ENCODE measurements at regions not wholly inside any gene's neighbourhood (a gene's known extent, or its start where the extent isn't known, plus 50 kb on each side); places are given as distances from the start of the nearest gene placed in this dataset.

DNA sequence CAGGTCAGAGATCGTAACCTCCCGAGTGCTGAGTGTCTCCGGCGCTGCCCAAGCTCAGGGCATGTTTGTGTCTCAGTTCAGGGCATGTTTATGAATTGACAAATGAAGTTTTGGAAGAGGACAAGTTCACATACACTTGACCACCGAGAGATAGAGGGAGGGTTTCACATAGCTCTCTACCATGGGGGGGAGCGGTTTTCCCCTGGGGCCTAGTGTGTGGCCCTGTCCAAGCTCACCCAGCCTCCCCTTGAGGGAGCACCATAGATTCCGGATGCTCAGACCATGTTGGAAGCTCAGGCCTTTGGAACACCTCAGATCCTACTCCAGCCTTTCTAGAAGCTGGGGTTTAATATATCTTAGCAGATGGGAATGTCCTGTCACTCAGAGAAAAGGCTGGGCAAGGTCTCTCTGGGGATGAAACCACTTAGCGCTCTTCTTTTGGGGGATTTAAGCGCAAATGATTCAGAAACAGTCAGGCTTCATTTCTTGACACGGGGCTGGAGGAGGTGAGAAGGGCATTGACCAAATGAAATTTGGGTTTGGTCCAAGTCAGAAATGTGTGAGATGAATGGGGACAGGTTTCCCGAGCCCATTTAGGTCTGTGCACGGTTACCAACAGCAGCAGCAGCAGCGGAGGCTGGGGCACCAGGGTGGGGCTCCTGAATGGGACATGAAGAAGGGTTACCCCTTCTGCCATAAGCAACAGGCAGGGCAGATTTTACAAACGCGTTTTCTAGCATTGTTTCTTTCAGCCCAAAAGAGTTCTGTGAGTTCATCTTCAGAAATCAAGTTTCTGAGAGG is 96.6 kb downstream of the METRNL start:
- intact Hi-C loops (cut with DNase I), result no loop called here
- DNase-seq, result peak in 10 of 42 donors; percentile 2 to 30 (median 7)

DNA sequence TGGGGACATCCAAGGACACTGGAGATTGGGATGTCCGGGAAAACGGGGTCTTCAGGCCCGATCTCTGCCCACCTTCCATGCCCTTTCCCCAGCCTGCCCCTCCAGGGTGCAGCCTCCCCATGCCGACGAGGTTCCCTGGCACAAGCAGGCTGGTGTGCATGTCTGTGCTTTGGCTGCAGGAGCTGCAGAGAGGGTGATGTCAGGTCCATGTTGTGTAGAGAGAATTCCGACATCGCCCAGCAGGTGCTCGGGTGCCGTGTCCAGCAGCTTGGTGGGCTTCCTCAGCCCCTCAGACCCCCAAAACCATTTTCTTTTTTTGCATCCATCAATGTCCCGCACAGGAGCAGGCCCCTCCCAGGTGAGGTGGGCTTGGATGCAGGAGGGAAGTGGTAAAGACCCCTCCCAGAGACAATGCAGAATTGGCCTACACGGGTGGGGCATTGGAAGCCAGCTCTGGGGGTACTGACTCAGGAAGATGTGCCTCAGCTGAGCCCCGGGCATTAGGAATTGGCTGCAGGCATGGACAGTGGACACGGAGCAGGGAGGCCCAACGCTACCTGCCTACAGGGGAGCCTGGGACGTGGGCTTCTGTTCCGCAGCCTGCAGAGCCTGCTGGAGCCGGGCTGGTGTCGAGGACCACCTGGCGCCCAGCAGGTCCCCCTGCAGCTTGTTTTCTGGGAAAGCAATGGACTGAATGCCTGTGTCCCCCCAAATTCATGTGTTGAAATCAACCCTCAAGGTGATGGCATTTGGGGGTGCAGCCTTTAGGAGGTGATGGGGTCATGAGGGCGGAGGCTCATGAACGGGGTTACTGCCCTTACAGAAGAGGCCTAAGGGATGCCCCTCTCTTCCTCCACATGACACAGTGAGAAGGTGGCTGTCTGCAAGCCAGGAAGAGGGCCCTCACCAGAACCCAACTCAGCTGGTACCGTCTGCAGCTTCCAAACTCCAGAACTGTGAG is 97.5 kb downstream of the METRNL start:
- intact Hi-C loops (cut with DNase I), result no loop called here
- peak in 15 of 42 donors; percentile 0 to 41 (median 11) for DNase-seq

DNA sequence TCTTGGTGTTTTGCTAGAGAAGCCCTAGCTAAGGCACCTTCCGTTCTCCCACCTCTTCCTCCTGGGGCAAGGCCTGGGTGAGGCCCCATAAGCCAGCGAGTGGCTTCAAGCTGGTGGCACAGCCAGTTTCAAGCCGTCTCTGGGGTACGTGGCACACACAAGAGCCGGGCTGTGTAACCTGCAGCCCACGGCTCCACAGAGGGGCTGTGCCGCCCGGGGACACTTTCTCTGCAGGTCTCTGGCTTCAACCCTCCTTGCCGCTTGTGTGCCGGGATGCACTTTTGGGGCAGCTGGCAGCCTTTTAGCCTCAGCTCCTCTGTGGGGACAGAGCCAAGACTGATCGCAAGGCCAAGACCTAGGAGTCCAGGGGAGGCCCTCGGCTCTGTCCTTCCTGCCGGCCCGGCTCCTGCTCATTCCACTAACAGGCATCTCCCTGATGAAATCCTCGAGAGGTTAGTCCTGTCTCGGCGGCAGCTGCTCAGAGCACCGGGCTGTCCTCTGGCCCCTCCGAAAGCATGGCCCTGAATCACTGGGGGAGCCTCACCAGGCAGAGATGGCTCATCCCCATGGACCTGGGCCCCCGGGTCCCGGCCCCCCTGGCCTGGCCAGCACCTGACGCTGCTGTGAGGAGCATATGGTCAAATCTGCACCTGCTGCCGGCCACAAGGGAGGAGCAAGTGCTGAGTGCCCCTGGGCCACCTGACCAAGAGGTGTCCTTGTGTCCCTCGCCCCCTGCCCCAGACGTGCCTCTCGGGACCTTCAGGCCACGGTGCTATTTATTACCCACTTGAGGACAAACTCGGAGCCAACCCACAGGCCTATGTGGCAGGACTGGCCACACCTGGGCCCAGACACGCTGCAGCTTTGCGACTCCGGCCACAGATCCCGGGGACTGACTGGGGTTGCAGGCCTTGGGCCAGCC is 98.5 kb downstream of the METRNL start:
- DNase-seq, result peak in 17 of 42 donors; percentile 5 to 42 (median 12)
- intact Hi-C loops (cut with DNase I), result no loop called here

DNA sequence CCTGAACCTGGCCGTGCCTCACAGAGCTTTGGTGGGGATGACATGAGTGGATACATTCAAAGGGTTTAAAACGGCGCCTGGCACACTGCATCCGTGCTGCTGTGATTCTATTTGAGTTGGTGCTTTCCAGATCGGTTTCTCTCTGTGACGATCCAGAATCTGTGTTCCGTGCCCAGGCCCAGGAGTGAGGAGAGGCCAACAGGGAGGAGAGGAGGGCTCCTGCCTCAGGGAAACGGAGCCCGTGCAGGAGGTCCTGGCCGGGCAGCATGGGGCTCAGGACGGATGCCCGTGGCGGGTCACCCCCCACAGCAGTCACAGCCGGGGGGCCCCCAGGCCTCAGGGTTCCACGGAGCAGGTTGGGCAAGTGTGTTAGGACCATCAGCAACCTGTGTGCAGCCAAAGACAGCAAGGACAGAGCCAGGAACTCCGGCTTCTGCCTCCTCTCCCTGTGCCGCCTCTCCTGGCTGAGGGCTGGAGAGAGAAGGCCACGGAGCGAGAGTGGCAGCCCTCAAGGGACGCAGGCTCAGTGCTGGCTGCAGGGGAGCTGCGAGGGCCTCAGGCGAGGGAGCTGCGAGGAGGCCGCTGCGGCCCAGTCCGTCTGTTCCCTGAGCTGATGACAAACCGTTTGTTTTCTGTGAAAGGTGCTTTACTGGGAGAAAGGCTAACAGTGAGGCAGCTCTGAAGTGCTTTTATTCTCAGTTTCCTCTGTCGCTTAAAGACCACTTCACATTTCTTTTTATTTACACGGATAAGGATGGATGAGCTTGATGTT is 99.3 kb downstream of the METRNL start:
- intact Hi-C loops (cut with DNase I), result no loop called here
- DNase-seq, result peak in 16 of 42 donors; percentile 1 to 40 (median 12)

DNA sequence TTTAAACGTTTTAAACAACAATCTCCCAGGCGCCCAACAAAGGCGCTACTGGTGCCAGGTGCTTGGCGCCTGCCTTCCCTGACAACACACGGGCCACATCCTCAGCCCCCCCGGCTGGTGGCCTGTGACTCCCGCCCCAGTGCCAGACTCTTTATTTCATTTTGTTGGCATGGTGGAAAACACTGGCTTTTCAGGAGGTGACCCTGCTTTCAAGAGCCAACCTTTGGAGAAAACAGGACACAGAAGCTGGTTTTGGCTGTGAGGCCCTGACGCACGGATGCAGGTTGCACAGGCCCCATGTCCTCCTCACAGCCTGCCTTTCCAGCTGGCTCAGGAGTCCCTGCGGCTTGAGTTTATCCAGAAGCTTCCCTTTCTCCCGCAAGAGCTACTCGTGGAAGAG is 100.0 kb downstream of the METRNL start:
- intact Hi-C loops (cut with DNase I), result no loop called here
- peak in 16 of 42 donors; percentile 4 to 32 (median 12) for DNase-seq

DNA sequence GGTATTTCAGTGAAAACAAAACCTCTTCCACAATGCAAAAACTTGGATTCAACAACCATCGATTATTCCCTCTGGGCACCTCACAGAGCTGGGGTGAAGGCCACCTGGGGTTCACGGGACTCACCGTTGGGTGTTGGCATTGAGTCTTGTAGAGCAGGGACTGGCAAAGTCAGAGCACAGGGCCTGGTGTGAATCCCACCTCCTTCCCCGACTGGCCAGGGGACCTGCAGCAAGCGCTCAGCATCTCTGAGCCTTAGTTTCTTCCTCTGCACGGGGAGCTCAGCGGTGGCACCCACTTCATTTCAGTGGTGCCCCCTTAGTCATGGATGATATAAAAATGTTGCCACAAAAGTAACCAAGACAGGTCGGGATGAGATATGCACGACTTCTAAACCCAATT is 100.4 kb downstream of the METRNL start:
- intact Hi-C loops (cut with DNase I), result no loop called here
- peak in 13 of 42 donors; percentile 0 to 42 (median 8) for DNase-seq

- intact Hi-C loops (cut with DNase I), result no loop called here
- DNase-seq, result peak in 13 of 42 donors; percentile 3 to 32 (median 7)
These were observed 101.0 kb downstream of the METRNL start for GRCh38 chr17:83180264-83180995.

DNA sequence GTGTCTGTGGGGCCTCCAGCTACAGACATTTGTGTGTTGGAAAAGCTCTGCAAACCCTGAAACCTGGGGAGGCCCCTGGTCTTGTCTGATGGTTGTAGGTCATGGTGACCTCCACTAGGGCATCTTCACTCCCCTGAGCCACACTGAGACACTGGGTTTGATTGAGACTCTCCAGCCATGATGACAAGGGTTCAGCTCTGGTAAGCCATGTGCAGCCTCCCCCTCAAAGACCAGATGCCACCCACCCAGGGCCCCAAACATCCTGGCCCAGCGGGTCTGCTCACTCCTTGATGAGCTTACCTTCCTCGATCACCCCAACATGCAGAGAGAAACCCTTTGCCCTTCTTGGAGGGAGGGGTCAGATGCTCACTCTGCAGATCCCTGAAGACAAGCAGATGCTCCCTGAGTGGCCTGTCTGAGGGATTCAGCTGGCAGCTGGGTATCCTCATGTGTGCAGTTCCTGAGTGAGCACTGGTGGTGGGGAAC is 101.6 kb downstream of the METRNL start:
- DNase-seq, result peak in 10 of 42 donors; percentile 2 to 31 (median 10)
- intact Hi-C loops (cut with DNase I), result no loop called here

DNA sequence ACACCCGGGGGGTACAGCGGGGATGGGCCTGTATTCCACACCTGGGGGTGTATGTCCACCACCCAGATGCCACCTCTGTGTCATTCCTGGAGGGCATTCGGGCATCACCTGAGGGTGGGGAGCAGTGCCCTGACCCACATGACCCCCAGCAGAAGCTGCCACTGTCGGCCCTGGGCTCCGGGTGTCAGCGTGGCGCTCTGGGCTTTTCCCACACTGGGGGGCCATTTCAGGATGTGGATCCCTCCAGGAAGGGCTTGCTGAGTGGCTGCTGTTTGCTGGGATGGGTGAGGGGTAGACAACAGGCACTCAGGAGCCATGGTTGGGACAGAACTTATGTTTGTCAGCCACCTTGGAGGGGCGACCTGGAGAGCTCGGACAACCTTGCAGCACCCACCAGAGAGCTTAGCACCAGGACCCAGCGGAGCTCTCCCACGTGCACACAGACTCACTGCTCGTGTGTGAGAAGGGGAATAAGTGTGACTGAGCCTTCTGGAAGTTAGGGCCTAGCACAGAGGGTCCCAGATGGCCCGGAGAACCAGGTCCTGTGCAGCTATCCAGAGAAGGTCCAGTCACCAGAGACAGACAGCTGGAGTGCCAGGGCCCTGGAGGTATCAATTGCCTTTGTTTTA is 102.7 kb downstream of the METRNL start:
- intact Hi-C loops (cut with DNase I), result no loop called here
- peak in 9 of 42 donors; percentile 2 to 27 (median 12) for DNase-seq

DNA sequence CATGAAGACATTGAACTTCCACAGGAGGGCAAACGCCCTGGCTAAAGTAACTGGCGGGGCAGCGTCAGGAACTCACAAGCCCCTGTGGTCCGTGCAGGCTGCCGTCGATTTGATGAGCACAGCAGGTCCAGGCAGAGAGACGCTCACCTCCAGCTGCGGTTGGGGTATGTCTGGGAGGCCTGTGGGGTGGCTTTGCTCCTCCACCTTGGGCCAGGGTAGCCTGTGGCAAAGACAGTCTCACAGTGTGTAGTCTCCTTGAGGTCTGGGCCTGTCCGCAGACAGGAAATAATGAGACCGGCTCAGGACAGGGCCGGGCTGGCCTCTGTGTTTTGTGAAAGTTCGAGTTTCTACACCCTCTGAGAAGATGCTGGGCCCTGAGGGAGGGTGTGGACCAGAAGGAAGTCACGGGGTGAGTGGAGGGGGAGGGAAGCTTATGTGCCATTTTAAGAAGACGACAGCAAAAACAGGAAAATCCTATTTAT is 103.3 kb downstream of the METRNL start:
- intact Hi-C loops (cut with DNase I), result no loop called here
- DNase-seq, result peak in 13 of 42 donors; percentile 6 to 42 (median 23)

DNA sequence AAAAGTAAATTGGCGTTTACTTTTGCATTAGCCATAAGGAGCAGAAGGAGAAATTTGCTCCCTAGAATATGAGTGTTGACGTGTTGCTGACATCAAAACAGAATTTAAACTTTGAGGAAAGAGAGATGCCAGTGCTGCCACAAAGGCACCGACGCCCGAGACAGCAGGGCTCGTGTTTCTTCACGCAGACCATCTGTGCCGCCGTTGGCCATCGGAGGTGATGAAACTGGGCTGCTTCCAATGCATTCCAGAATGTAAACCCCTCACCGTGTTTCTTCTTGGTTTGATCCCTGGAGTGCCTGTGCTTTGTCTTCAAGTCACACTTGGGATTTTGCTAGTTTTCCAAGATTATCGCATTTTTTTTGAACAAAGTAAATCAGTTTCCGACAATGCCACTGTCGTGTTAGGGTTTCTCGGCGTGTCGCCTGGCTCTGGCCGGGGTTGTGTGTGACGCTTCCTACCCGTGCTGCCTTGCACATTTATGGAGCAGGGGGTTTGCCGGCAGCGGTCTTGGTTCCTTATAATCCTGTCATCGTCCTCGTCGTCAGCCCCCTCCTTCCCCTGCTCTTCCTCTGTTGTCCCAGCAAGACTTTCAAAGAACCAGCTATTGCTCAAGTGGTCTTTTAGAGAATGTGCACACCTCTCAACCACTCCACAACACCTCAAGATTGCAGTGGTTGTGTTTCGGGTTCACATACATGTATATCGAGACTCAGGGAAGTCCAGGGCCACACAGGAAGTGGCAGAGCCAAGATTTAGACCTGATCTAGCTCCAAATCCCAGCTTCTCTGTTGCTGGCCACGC is 103.9 kb downstream of the METRNL start:
- peak in 15 of 42 donors; percentile 3 to 34 (median 14) for DNase-seq
- intact Hi-C loops (cut with DNase I), result no loop called here

- DNase-seq, result peak in 14 of 42 donors; percentile 7 to 40 (median 12)
- intact Hi-C loops (cut with DNase I), result no loop called here
These were observed 104.6 kb downstream of the METRNL start for GRCh38 chr17:83183951-83184506.

GRCh38 chr17:83185023-83186002 is 105.9 kb downstream of the METRNL start:
- peak in 13 of 42 donors; percentile 2 to 30 (median 8) for DNase-seq
- intact Hi-C loops (cut with DNase I), result no loop called here

- intact Hi-C loops (cut with DNase I), result no loop called here
- DNase-seq, result peak in 8 of 42 donors; percentile 1 to 28 (median 12)
These were observed 106.8 kb downstream of the METRNL start for GRCh38 chr17:83186226-83186625.
